ENCODE measurements at regions not wholly inside any gene's neighbourhood (a gene's known extent, or its start where the extent isn't known, plus 50 kb on each side); places are given as distances from the start of the nearest gene placed in this dataset.

- TF ChIP-seq SUZ12 (IDR thresholded peaks at IDR 0.05; ENCODE audit: extremely low read depth, insufficient read depth, insufficient read length) (no peak), YY1 (IDR thresholded peaks at IDR 0.05; ENCODE audit: insufficient read depth, insufficient read length) (no peak), ZNF274 (IDR thresholded peaks at IDR 0.05; ENCODE audit: low read depth, low read length) (no peak)
These were observed 585.7 kb upstream of the ZNF608 start for GRCh38 chr5:125331987-125332598.
